ENCODE measurements at regions not wholly inside any gene's neighbourhood (a gene's known extent, or its start where the extent isn't known, plus 50 kb on each side); places are given as distances from the start of the nearest gene placed in this dataset.

GRCh38 chr6:71459162-71459561, 170.6 kb downstream of the OGFRL1 start:
- no peak for TF ChIP-seq POLR2A (IDR thresholded peaks at IDR 0.05)
- TF ChIP-seq, protein P1, sequence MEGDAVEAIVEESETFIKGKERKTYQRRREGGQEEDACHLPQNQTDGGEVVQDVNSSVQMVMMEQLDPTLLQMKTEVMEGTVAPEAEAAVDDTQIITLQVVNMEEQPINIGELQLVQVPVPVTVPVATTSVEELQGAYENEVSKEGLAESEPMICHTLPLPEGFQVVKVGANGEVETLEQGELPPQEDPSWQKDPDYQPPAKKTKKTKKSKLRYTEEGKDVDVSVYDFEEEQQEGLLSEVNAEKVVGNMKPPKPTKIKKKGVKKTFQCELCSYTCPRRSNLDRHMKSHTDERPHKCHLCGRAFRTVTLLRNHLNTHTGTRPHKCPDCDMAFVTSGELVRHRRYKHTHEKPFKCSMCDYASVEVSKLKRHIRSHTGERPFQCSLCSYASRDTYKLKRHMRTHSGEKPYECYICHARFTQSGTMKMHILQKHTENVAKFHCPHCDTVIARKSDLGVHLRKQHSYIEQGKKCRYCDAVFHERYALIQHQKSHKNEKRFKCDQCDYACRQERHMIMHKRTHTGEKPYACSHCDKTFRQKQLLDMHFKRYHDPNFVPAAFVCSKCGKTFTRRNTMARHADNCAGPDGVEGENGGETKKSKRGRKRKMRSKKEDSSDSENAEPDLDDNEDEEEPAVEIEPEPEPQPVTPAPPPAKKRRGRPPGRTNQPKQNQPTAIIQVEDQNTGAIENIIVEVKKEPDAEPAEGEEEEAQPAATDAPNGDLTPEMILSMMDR (IDR thresholded peaks at IDR 0.05), result no peak
